H9 (cell line): ENCODE measurements at regions not wholly inside any gene's neighbourhood (a gene's known extent, or its start where the extent isn't known, plus 50 kb on each side); places are given as distances from the start of the nearest gene placed in this dataset.

Experiments
- DNase-seq: peaks from one replicate; pipeline ENCODE4 v3.0.0-alpha.2; 2017
- H2AFZ ChIP-seq: one replicate; pipeline ENCODE4 v1.6.1; 2013; ENCODE audit warnings: mild to moderate bottlenecking, low read length, control low read depth, moderate library complexity
- H2AK5ac ChIP-seq: 2 replicates; pipeline ENCODE4 v1.6.1; 2013; ENCODE audit warnings: low read length, control low read depth, mixed read lengths; ENCODE audit not compliant: insufficient read length
- H2BK120ac ChIP-seq: one replicate; pipeline ENCODE4 v1.6.1; 2013; ENCODE audit warnings: low read depth, mild to moderate bottlenecking, low read length, control low read depth, inconsistent platforms; ENCODE audit not compliant: poor library complexity, severe bottlenecking
- H2BK12ac ChIP-seq: 2 replicates; pipeline ENCODE4 v1.6.1; 2013; ENCODE audit warnings: low read length, control low read depth, mixed read lengths, low read depth; ENCODE audit not compliant: insufficient read length
- H2BK15ac ChIP-seq: 2 replicates; pipeline ENCODE4 v1.6.1; 2013; ENCODE audit warnings: low read depth, low read length, control low read depth
- H2BK20ac ChIP-seq: one replicate; pipeline ENCODE4 v1.6.1; 2013; ENCODE audit warnings: low read depth, mild to moderate bottlenecking, low read length, control low read depth, inconsistent platforms; ENCODE audit not compliant: poor library complexity, severe bottlenecking
- H2BK5ac ChIP-seq: 2 replicates; pipeline ENCODE4 v1.6.1; 2013; ENCODE audit warnings: low read length, control low read depth, mixed read lengths; ENCODE audit not compliant: insufficient read length
- H3K14ac ChIP-seq: 2 replicates; pipeline ENCODE4 v1.6.1; 2013; ENCODE audit warnings: low read length, control low read depth; ENCODE audit not compliant: insufficient read depth
- H3K18ac ChIP-seq: 2 replicates; pipeline ENCODE4 v1.6.1; 2013; ENCODE audit warnings: low read depth, mild to moderate bottlenecking, mixed read lengths, low read length, control low read depth; ENCODE audit not compliant: insufficient read length
- H3K23ac ChIP-seq: 2 replicates; pipeline ENCODE4 v1.6.1; 2013; ENCODE audit warnings: low read length, control low read depth, mixed read lengths, low read depth; ENCODE audit not compliant: insufficient read length
- H3K23me2 ChIP-seq: 2 replicates; pipeline ENCODE4 v1.6.1; 2013; ENCODE audit warnings: low read depth, mild to moderate bottlenecking, mixed read lengths, low read length, control low read depth; ENCODE audit not compliant: insufficient read length, poor library complexity, severe bottlenecking
- H3K27ac ChIP-seq: 2 replicates; pipeline ENCODE4 v1.5.1; 2013; ENCODE audit warnings: low read length, control low read depth, mixed read lengths, low read depth; ENCODE audit not compliant: insufficient read length
- H3K27me3 ChIP-seq: 2 replicates; pipeline ENCODE4 v1.6.1; 2013; ENCODE audit warnings: low read length, control low read depth, inconsistent platforms; ENCODE audit not compliant: insufficient read depth
- H3K4ac ChIP-seq: 2 replicates; pipeline ENCODE4 v1.6.1; 2013; ENCODE audit warnings: low read depth, mild to moderate bottlenecking, control low read depth, inconsistent platforms, low read length, moderate library complexity
- H3K4me1 ChIP-seq: 2 replicates; pipeline ENCODE4 v1.6.1; 2013; ENCODE audit warnings: low read length, control low read depth, inconsistent platforms; ENCODE audit not compliant: insufficient read depth
- H3K4me2 ChIP-seq: 2 replicates; pipeline ENCODE4 v1.6.1; 2013; ENCODE audit warnings: low read length, control low read depth, mixed read lengths; ENCODE audit not compliant: insufficient read length, insufficient read depth
- H3K56ac ChIP-seq: 2 replicates; pipeline ENCODE4 v1.6.1; 2013; ENCODE audit warnings: low read depth, mild to moderate bottlenecking, mixed read lengths, low read length, control low read depth; ENCODE audit not compliant: insufficient read length
- H3K79me1 ChIP-seq: 2 replicates; pipeline ENCODE4 v1.6.1; 2013; ENCODE audit warnings: low read depth, mild to moderate bottlenecking, moderate library complexity, low read length, control low read depth, inconsistent platforms; ENCODE audit not compliant: insufficient read depth, poor library complexity, severe bottlenecking
- H3K79me2 ChIP-seq: 2 replicates; pipeline ENCODE4 v1.6.1; 2013; ENCODE audit warnings: low read length, control low read depth, inconsistent platforms; ENCODE audit not compliant: insufficient read depth
- H3K9ac ChIP-seq: 2 replicates; pipeline ENCODE4 v1.6.1; 2013; ENCODE audit warnings: low read length, control low read depth, mixed read lengths; ENCODE audit not compliant: insufficient read length; ENCODE audit errors: extremely low read depth
- H3K9me3 ChIP-seq: one replicate; pipeline ENCODE4 v1.6.1; 2013; ENCODE audit warnings: low read depth, low read length, inconsistent platforms; ENCODE audit not compliant: control insufficient read depth
- H3T11ph ChIP-seq: one replicate; pipeline ENCODE4 v1.6.1; 2013; ENCODE audit warnings: mild to moderate bottlenecking, low read length, control low read depth, inconsistent platforms
- H4K20me1 ChIP-seq: one replicate; pipeline ENCODE4 v1.6.1; 2013; ENCODE audit not compliant: control insufficient read depth, insufficient read length, insufficient read depth
- H4K5ac ChIP-seq: 2 replicates; pipeline ENCODE4 v1.6.1; 2013; ENCODE audit warnings: low read depth, mild to moderate bottlenecking, mixed read lengths, low read length, control low read depth; ENCODE audit not compliant: insufficient read length
- H4K8ac ChIP-seq: replicated peaks from 2 replicates; pipeline ENCODE4 v1.6.1; 2013; ENCODE audit warnings: low read length, control low read depth, mixed read lengths, low read depth; ENCODE audit not compliant: insufficient read length
- H4K91ac ChIP-seq: 2 replicates; pipeline ENCODE4 v1.6.1; 2013; ENCODE audit warnings: low read depth, mild to moderate bottlenecking, moderate library complexity, mixed read lengths, low read length, control low read depth; ENCODE audit not compliant: insufficient read length
- H3K27ac Mint-ChIP-seq, 3 experiments: 2 replicates in 2 of 3; 3 replicates in 1 of 3; pipeline ENCODE4 v1.8.0; 2020 to 2021; ENCODE audit warnings: mixed read lengths in 3 of 3, mild to moderate bottlenecking in 1 of 3, moderate library complexity in 1 of 3
- H3K27me3 Mint-ChIP-seq: 2 replicates; pipeline ENCODE4 v1.8.0; 2021; ENCODE audit warnings: low read depth, mild to moderate bottlenecking, moderate library complexity, mixed read lengths
- H3K36me3 Mint-ChIP-seq, 3 experiments: 2 replicates in 2 of 3; 3 replicates in 1 of 3; pipeline ENCODE4 v1.8.0; 2020 to 2021; ENCODE audit warnings: low read depth in 3 of 3, mixed read lengths in 3 of 3; ENCODE audit not compliant: insufficient read depth in 1 of 3
- H3K4me1 Mint-ChIP-seq, 2 experiments: 2 replicates each; pipeline ENCODE4 v1.8.0; 2020; ENCODE audit warnings: mixed read lengths in 2 of 2
- H3K4me3 Mint-ChIP-seq, 2 experiments: 2 replicates in 1 of 2; 3 replicates in 1 of 2; pipeline ENCODE4 v1.8.0; 2020 to 2021; ENCODE audit warnings: mild to moderate bottlenecking in 2 of 2, mixed read lengths in 2 of 2, moderate library complexity in 1 of 2
- H3K9me3 Mint-ChIP-seq, 2 experiments: 2 replicates in 1 of 2; 3 replicates in 1 of 2; pipeline ENCODE4 v1.8.0; 2020; ENCODE audit warnings: mild to moderate bottlenecking in 2 of 2, mixed read lengths in 2 of 2, moderate library complexity in 1 of 2
- CTCF ChIP-seq: fragments of 200-600 bp; sonication (generic); conservative IDR thresholded peaks from 3 replicates; pipeline ENCODE4 v1.8.0; 2021; ENCODE audit warnings: antibody characterized with exemption, mild to moderate bottlenecking
- WGBS: extraction: QIAGEN DNeasy Blood & Tissue Kit; methylation state at CpG from one replicate; pipeline ENCODE4 v1.1.7; 2013; ENCODE audit warnings: missing lambda C conversion rate, low lambda C conversion rate, mixed read lengths; ENCODE audit not compliant: insufficient read length; ENCODE audit errors: extremely low coverage; 5-methylcytosine and 5-hydroxymethylcytosine counted together

- H3K23ac ChIP-seq: no peak overlapping the region
- no peak overlapping the region for H2BK12ac ChIP-seq
- H3K9me3 ChIP-seq: no peaks in the 10 kb centered on the region
- no peak overlapping the region for H4K91ac ChIP-seq
- H3K27me3 ChIP-seq: no peaks in the 10 kb centered on the region
- no CpG with 5 or more reads among the region's 6 CpGs for WGBS
- no peak overlapping the region for H4K5ac ChIP-seq
- H2BK5ac ChIP-seq: no peak overlapping the region
- H3K9ac ChIP-seq: no peak overlapping the region
- Mint-ChIP-seq H3K27me3 (peaks cover 2% of the 10 kb centered on the region; the same call in 1 of the 2 replicates), H3K27ac (no peak overlapping the region), H3K9me3 (peaks cover 0 to 4% of the 10 kb centered on the region in 2 experiments; a peak in 3 of 5 replicates), H3K36me3 (no peaks in the 10 kb centered on the region), H3K4me3 (no peak overlapping the region), H3K4me1 (peaks cover 22 to 23% of the 10 kb centered on the region in 2 experiments)
- H3K4ac ChIP-seq: no peak overlapping the region
- TF ChIP-seq CTCF: no peak
- no peak for DNase-seq
- H2BK15ac ChIP-seq: no peak overlapping the region
- no peaks in the 10 kb centered on the region for H4K20me1 ChIP-seq
- no peak overlapping the region for H3K14ac ChIP-seq
- no peak overlapping the region for H2AK5ac ChIP-seq
- H3K56ac ChIP-seq: no peak overlapping the region
- peaks cover 6% of the 10 kb centered on the region; the same call in 1 of the 2 replicates for H3K4me1 ChIP-seq
- no peak overlapping the region for H2BK120ac ChIP-seq
- H4K8ac ChIP-seq: no peak overlapping the region
- H2AFZ ChIP-seq: no peak overlapping the region
- H3K23me2 ChIP-seq: no peaks in the 10 kb centered on the region
- H3K18ac ChIP-seq: no peak overlapping the region
- H3T11ph ChIP-seq: no peak overlapping the region
- no peaks in the 10 kb centered on the region for H3K79me1 ChIP-seq
- H3K4me2 ChIP-seq: no peak overlapping the region
- H3K79me2 ChIP-seq: no peaks in the 10 kb centered on the region
- H2BK20ac ChIP-seq: no peak overlapping the region
- no peak overlapping the region for H3K27ac ChIP-seq
These were observed 164.3 kb downstream of the ABCA8 start for GRCh38 chr17:68790931-68791330.
